Body of pancreas (tissue), 4 donors: ENCODE measurements at regions not wholly inside any gene's neighbourhood (a gene's known extent, or its start where the extent isn't known, plus 50 kb on each side); places are given as distances from the start of the nearest gene placed in this dataset.

Experiments
- CTCF ChIP-seq, 7 experiments: fragments of 450-650 bp in 4 of 7; fragments of 200-600 bp in 3 of 7; sonication (generic) in 3 of 7; IDR thresholded peaks; one replicate each; pipeline ENCODE4 v1.5.1; 2016 to 2019; ENCODE audit warnings: antibody characterized with exemption in 7 of 7
- POLR2A ChIP-seq, 3 donors: fragments of 450-650 bp; IDR thresholded peaks; one replicate each; pipeline ENCODE4 v1.6.1; 2016; ENCODE audit warnings: antibody characterized with exemption in 3 of 3, mild to moderate bottlenecking in 2 of 3

DNA sequence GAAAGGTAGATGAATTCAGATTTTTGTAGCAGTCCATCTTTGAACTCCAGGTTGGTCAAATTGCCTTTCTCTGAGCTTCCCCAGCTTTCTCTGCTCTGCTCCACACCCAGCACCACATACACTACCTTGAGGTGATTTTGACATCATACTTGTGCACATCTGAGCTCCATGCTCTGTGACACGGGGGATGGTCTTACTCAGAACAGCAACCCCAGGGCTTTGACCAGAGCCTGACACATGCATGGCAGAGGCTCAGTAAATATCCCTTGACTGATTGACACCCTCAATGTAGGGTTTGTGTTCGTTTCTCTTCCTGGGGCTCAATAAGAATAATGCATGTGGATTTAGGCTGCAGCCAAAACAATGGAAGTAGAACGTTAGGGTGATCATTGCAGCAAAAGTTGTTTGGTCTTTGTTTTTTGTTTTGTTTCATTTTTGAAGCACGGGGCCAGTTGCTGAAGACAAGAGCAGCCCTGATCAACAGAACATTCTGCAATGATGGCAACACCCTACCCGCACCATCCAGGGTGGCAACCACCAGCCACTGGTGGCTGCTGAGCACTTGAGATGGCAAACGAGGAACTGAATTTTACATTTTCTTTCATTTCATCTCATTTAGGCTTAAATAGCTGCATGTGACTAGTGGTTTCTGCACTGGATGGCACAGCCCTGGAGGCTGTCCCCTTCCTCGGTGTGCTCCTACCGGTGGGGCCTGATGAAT, 224.8 kb upstream of the TNRC6C start:
- no peak for TF ChIP-seq CTCF (IDR thresholded peaks at IDR 0.05)
- TF ChIP-seq POLR2A (IDR thresholded peaks at IDR 0.05): no peak
